ENCODE measurements at regions not wholly inside any gene's neighbourhood (a gene's known extent, or its start where the extent isn't known, plus 50 kb on each side); places are given as distances from the start of the nearest gene placed in this dataset.

GRCh38 chr17:77429969-77430752 is 289.4 kb downstream of the SEC14L1 start (continued):
- TF ChIP-seq, protein P1, sequence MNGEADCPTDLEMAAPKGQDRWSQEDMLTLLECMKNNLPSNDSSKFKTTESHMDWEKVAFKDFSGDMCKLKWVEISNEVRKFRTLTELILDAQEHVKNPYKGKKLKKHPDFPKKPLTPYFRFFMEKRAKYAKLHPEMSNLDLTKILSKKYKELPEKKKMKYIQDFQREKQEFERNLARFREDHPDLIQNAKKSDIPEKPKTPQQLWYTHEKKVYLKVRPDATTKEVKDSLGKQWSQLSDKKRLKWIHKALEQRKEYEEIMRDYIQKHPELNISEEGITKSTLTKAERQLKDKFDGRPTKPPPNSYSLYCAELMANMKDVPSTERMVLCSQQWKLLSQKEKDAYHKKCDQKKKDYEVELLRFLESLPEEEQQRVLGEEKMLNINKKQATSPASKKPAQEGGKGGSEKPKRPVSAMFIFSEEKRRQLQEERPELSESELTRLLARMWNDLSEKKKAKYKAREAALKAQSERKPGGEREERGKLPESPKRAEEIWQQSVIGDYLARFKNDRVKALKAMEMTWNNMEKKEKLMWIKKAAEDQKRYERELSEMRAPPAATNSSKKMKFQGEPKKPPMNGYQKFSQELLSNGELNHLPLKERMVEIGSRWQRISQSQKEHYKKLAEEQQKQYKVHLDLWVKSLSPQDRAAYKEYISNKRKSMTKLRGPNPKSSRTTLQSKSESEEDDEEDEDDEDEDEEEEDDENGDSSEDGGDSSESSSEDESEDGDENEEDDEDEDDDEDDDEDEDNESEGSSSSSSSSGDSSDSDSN (IDR thresholded peaks at IDR 0.05; ENCODE audit: borderline replicate concordance in 1 of 2, low read depth in 2 of 2, low read length in 2 of 2), result no peak
- TF ChIP-seq CHD2 (IDR thresholded peaks at IDR 0.05; ENCODE audit: low read depth, low read length) (no peak), U2AF2 (optimal IDR thresholded peaks at IDR 0.05; ENCODE audit: low read depth, low read length) (no peak), ZBTB12 (CRISPR knock-in tag; IDR thresholded peaks at IDR 0.05) (no peak), NRF1 (conservative IDR thresholded peaks at IDR 0.05 in 1 of 2, IDR thresholded peaks at IDR 0.05 in 1 of 2) (no peak), PHB (CRISPR knock-in tag; IDR thresholded peaks at IDR 0.05) (no peak), NONO (IDR thresholded peaks at IDR 0.05; ENCODE audit: low read depth in 2 of 2, low read length in 1 of 2) (no peak), MED1 (CRISPR knock-in tag; IDR thresholded peaks at IDR 0.05; ENCODE audit: borderline replicate concordance) (no peak), C11orf30 (IDR thresholded peaks at IDR 0.05; ENCODE audit: low read depth) (no peak), OTX1 (CRISPR knock-in tag; IDR thresholded peaks at IDR 0.05) (no peak)
